A549 (cell line): ENCODE measurements at regions not wholly inside any gene's neighbourhood (a gene's known extent, or its start where the extent isn't known, plus 50 kb on each side); places are given as distances from the start of the nearest gene placed in this dataset.

ENCODE experiments used
- ATAC-seq, 2 experiments: fragments of 200-7000 bp in 1 of 2; fragments of >200 bp in 1 of 2; cut with Nextera tagmentation in 1 of 2; cut with Tn5 transposase in 1 of 2; 3 replicates each; pipeline versions ENCODE4 v1.8.0 to v1.9.1; 2018 to 2020; ENCODE audit warnings: mild to moderate bottlenecking in 1 of 2, moderate library complexity in 1 of 2
- CTCF ChIA-PET: fragments of 300-600 bp; sonication (Branson Sonifier 250); formaldehyde crosslinking; extraction: SDS; loops from one replicate; lab custom pipeline; 2021; ENCODE audit warnings: antibody characterized with exemption, inconsistent platforms; lab: Yijun Ruan, JAX
- POLR2A ChIA-PET: fragments of 350-600 bp; formaldehyde crosslinking; extraction: SDS; loops from one replicate; lab custom pipeline; 2021; ENCODE audit warnings: antibody characterized with exemption, inconsistent platforms; lab: Yijun Ruan, JAX
- DNase-seq, 2 experiments: peaks; one replicate each; pipeline versions ENCODE4 v3.0.0 to v3.0.0-alpha.2; 2011 to 2016; ENCODE audit warnings: low read depth in 1 of 2, low spot score in 1 of 2
- FAIRE-seq: peaks from 2 replicates; lab custom pipeline; 2011; peaks lifted over from hg19 to GRCh38; lab: Jason Lieb, UNC
- H3K27ac ChIP-seq, 2 experiments: fragments of >200 bp; sonication (Bioruptor Twin); formaldehyde crosslinking; 3 replicates each; pipeline ENCODE4 v1.5.1; 2016 to 2017
- H3K4me1 ChIP-seq: fragments of >200 bp; sonication (Bioruptor Twin); formaldehyde crosslinking; 3 replicates; pipeline ENCODE4 v1.6.1; 2016
- H3K4me2 ChIP-seq: fragments of >200 bp; sonication (Bioruptor Twin); formaldehyde crosslinking; 3 replicates; pipeline ENCODE4 v1.6.1; 2016
- H3K4me3 ChIP-seq: fragments of >200 bp; sonication (Bioruptor Twin); formaldehyde crosslinking; 3 replicates; pipeline ENCODE4 v1.5.1; 2016
- H3K9me3 ChIP-seq: fragments of >200 bp; sonication (Bioruptor Twin); formaldehyde crosslinking; 3 replicates; pipeline ENCODE4 v1.6.1; 2016
- BHLHE40 ChIP-seq: IDR thresholded peaks from 2 replicates; pipeline ENCODE4 v1.6.1; 2012; ENCODE audit warnings: low read depth, low read length, inconsistent platforms
- CBX2 ChIP-seq: fragments of 200-600 bp; sonication (generic); IDR thresholded peaks from 2 replicates; pipeline ENCODE4 v1.6.1; 2016; ENCODE audit warnings: low read depth, mild to moderate bottlenecking, borderline replicate concordance
- CBX8 ChIP-seq: fragments of 200-600 bp; sonication (generic); IDR thresholded peaks from 2 replicates; pipeline ENCODE4 v1.6.1; 2016
- CHD4 ChIP-seq: fragments of 200-600 bp; sonication (generic); IDR thresholded peaks from 2 replicates; pipeline ENCODE4 v1.6.1; 2016; ENCODE audit warnings: antibody characterized with exemption, mild to moderate bottlenecking, borderline replicate concordance
- E2F6 ChIP-seq: IDR thresholded peaks from 2 replicates; pipeline ENCODE4 v1.6.1; 2012; ENCODE audit warnings: low read depth, borderline replicate concordance
- EHF ChIP-seq: fragments of 250-450 bp; sonication (Bioruptor Pico); IDR thresholded peaks from 2 replicates; pipeline ENCODE4 v1.5.0; 2020; ENCODE audit warnings: mild to moderate bottlenecking
- EHMT2 ChIP-seq: fragments of 200-600 bp; sonication (generic); IDR thresholded peaks from 2 replicates; pipeline ENCODE4 v1.6.1; 2016; ENCODE audit warnings: antibody characterized with exemption, low read depth, mild to moderate bottlenecking, moderate library complexity
- FOSB ChIP-seq: fragments of 250-450 bp; sonication (Bioruptor Pico); IDR thresholded peaks from 2 replicates; pipeline ENCODE4 v1.5.0; 2020; ENCODE audit warnings: mild to moderate bottlenecking, moderate library complexity
- FOSL2 ChIP-seq, 2 experiments: fragments of 450-650 bp in 1 of 2; fragments of >200 bp in 1 of 2; sonication (Bioruptor Twin) in 1 of 2; formaldehyde crosslinking; IDR thresholded peaks; 2 replicates each; pipeline versions ENCODE4 v1.5.0 to v1.6.1; 2016 to 2020; ENCODE audit warnings: mild to moderate bottlenecking in 1 of 2, moderate library complexity in 1 of 2
- FOXS1 ChIP-seq: fragments of 250-450 bp; sonication (Bioruptor Pico); IDR thresholded peaks from 2 replicates; pipeline ENCODE4 v1.5.0; 2020; ENCODE audit warnings: mild to moderate bottlenecking, moderate library complexity
- GATA3 ChIP-seq: IDR thresholded peaks from 2 replicates; pipeline ENCODE4 v1.6.1; 2012; ENCODE audit warnings: borderline replicate concordance
- HDAC2 ChIP-seq: fragments of 200-600 bp; sonication (generic); IDR thresholded peaks from 2 replicates; pipeline ENCODE4 v1.6.1; 2016
- HMGXB4 ChIP-seq: fragments of 250-450 bp; sonication (Bioruptor Pico); IDR thresholded peaks from 2 replicates; pipeline ENCODE4 v1.5.0; 2021; ENCODE audit warnings: mild to moderate bottlenecking, moderate library complexity, borderline replicate concordance
- MAFK ChIP-seq: fragments of 450-650 bp; IDR thresholded peaks from 2 replicates; pipeline ENCODE4 v1.6.1; 2014; ENCODE audit not compliant: partially characterized antibody
- MAX ChIP-seq: IDR thresholded peaks from 2 replicates; pipeline ENCODE4 v1.6.1; 2012
- MYC ChIP-seq: IDR thresholded peaks from 2 replicates; pipeline ENCODE4 v1.6.1; 2012; ENCODE audit warnings: mild to moderate bottlenecking, inconsistent platforms, low read length, improper control_type of control experiment, borderline replicate concordance
- NPAS2 ChIP-seq: fragments of 250-450 bp; sonication (Bioruptor Pico); IDR thresholded peaks from 2 replicates; pipeline ENCODE4 v1.8.0; 2022; ENCODE audit warnings: mild to moderate bottlenecking, moderate library complexity, borderline replicate concordance
- POLR2A ChIP-seq: IDR thresholded peaks from 2 replicates; pipeline ENCODE4 v1.6.1; 2012; ENCODE audit warnings: mild to moderate bottlenecking, low read length
- POLR2AphosphoS2 ChIP-seq: conservative IDR thresholded peaks from 2 replicates; pipeline ENCODE4 v1.6.1; 2012; ENCODE audit warnings: low read length, improper control_type of control experiment, inconsistent platforms
- RARB ChIP-seq: fragments of 250-450 bp; sonication (Bioruptor Pico); IDR thresholded peaks from 2 replicates; pipeline ENCODE4 v1.8.0; 2021; ENCODE audit warnings: mild to moderate bottlenecking, moderate library complexity
- RCOR1 ChIP-seq: fragments of 150-350 bp; IDR thresholded peaks from 2 replicates; pipeline ENCODE4 v1.6.1; 2014; ENCODE audit warnings: antibody characterized with exemption, low read length, low read depth
- RNF2 ChIP-seq: fragments of 200-600 bp; sonication (generic); IDR thresholded peaks from 2 replicates; pipeline ENCODE4 v1.6.1; 2016; ENCODE audit warnings: low read depth, mild to moderate bottlenecking, antibody characterized with exemption, moderate library complexity, borderline replicate concordance
- USF2 ChIP-seq: fragments of 450-650 bp; IDR thresholded peaks from 2 replicates; pipeline ENCODE4 v1.6.1; 2014; ENCODE audit warnings: antibody characterized with exemption
- ZC3H11A ChIP-seq: fragments of 450-650 bp; IDR thresholded peaks from 2 replicates; pipeline ENCODE4 v1.6.1; 2014; ENCODE audit warnings: antibody characterized with exemption, mild to moderate bottlenecking
- ZSCAN20 ChIP-seq: fragments of 250-450 bp; sonication (Bioruptor Pico); IDR thresholded peaks from 2 replicates; pipeline ENCODE4 v1.8.0; 2022; ENCODE audit warnings: mild to moderate bottlenecking, moderate library complexity
- WGBS: methylation state at CpG from one replicate; pipeline ENCODE4 v1.1.6; 2017; ENCODE audit errors: missing lambda C conversion rate; 5-methylcytosine and 5-hydroxymethylcytosine counted together
- TF ChIP-seq, protein P1 (sequence below): fragments of >200 bp; sonication (Bioruptor Twin); formaldehyde crosslinking; IDR thresholded peaks from 3 replicates; pipeline ENCODE4 v1.5.1; 2016

GRCh38 chr15:97836003-97836402 lies 124.5 kb upstream of the ARRDC4 start (continued):
- TF ChIP-seq MYC, result no peak

DNA sequence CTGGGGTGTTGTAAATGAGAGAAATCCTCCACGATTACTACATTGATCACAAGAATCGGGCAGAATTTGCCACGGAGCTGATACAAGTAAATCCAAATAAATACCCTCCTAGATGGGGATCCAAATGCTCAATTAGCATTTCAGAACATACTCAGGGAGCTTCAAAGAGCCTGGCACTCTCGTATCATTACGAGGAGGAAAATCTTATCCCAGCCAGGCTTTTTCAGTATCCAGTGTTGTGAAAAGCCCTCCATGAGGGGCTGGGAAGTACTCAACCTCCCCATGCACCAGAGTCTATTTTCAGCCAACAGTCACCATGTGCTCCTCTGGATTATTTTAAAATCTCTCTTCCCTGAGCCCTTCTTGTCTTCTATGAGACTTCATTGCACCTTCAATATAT lies 122.6 kb upstream of the ARRDC4 start:
- DNase-seq (no peak), ATAC-seq (no peak), FAIRE-seq (no peak)
- 19% methylated on average over 5 of the region's 5 CpGs for WGBS
- no peak overlapping the region for H3K27ac ChIP-seq
- no peak overlapping the region for H3K4me3 ChIP-seq
- no peak for TF ChIP-seq HDAC2
- TF ChIP-seq RARB (CRISPR knock-in tag), result no peak
- TF ChIP-seq RNF2, result no peak
- no peak for TF ChIP-seq CBX8
- no peak for TF ChIP-seq USF2
- no peak for TF ChIP-seq EHMT2
- no peak for TF ChIP-seq EHF
- TF ChIP-seq MAFK, result no peak
- TF ChIP-seq BHLHE40, result no peak
- TF ChIP-seq RCOR1, result no peak
- no peak for TF ChIP-seq ZSCAN20 (CRISPR knock-in tag)
- TF ChIP-seq CHD4, result no peak
- TF ChIP-seq POLR2A, result no peak
- TF ChIP-seq MAX, result no peak
- TF ChIP-seq FOSL2 (IDR thresholded peaks at IDR 0.05), result no peak
- TF ChIP-seq FOSL2 (CRISPR knock-in tag; IDR thresholded peaks at IDR 0.05), result no peak
- no peak for TF ChIP-seq E2F6
- no peak for TF ChIP-seq GATA3
- no peak for TF ChIP-seq CBX2
- no peak for TF ChIP-seq NPAS2
- no peak overlapping the region for H3K4me2 ChIP-seq
- ChIA-PET CTCF (no interaction called here), POLR2A (no interaction called here)
- no peaks in the 10 kb centered on the region for H3K9me3 ChIP-seq
- no peaks in the 10 kb centered on the region for H3K4me1 ChIP-seq

DNA sequence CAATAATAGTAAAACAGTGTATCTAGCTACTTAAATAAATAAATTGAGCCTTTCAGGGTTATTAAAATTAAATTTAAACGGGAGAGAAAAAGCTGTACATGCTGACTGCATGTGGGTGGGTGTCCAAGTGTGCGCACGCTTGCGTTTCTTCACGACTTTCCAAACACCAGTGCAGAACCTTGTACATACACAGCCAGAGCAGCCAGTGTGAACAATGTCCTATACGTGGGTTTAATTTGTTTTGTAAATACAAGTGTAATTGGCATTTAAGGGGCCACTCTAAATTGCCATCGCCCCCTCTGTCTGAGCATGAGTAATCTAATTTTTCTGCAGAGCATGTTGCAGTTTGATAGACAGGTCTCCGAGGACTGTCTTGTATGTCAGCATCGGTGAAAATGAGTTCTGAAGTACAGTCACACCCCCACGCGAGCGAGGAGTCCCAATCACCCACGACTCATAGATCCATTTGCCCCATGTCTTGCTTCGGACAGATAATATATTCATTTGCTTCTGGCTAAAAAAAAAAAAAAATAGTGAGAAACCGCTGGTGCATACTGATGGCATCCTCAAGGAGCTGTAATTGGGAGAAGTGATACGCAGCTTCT lies 121.8 kb upstream of the ARRDC4 start:
- H3K4me3 ChIP-seq, result no peak overlapping the region
- no peak for ATAC-seq
- ChIA-PET POLR2A (no interaction called here), CTCF (no interaction called here)
- no peak for DNase-seq
- WGBS, result 37% methylated on average over 16 of the region's 16 CpGs
- H3K4me2 ChIP-seq, result no peak overlapping the region
- no peak overlapping the region for H3K27ac ChIP-seq
- H3K4me1 ChIP-seq, result no peaks in the 10 kb centered on the region
- FAIRE-seq, result no peak
- no peak for TF ChIP-seq HMGXB4 (CRISPR knock-in tag)
- TF ChIP-seq MAFK, result no peak
- TF ChIP-seq EHMT2, result no peak
- TF ChIP-seq FOXS1, result no peak
- TF ChIP-seq FOSB (CRISPR knock-in tag), result no peak
- TF ChIP-seq POLR2AphosphoS2, result no peak
- TF ChIP-seq RNF2, result no peak
- no peak for TF ChIP-seq ZSCAN20 (CRISPR knock-in tag)
- TF ChIP-seq ZC3H11A, result no peak
- TF ChIP-seq, protein P1, sequence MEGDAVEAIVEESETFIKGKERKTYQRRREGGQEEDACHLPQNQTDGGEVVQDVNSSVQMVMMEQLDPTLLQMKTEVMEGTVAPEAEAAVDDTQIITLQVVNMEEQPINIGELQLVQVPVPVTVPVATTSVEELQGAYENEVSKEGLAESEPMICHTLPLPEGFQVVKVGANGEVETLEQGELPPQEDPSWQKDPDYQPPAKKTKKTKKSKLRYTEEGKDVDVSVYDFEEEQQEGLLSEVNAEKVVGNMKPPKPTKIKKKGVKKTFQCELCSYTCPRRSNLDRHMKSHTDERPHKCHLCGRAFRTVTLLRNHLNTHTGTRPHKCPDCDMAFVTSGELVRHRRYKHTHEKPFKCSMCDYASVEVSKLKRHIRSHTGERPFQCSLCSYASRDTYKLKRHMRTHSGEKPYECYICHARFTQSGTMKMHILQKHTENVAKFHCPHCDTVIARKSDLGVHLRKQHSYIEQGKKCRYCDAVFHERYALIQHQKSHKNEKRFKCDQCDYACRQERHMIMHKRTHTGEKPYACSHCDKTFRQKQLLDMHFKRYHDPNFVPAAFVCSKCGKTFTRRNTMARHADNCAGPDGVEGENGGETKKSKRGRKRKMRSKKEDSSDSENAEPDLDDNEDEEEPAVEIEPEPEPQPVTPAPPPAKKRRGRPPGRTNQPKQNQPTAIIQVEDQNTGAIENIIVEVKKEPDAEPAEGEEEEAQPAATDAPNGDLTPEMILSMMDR, result no peak
- TF ChIP-seq FOSL2 (IDR thresholded peaks at IDR 0.05), result no peak
- TF ChIP-seq FOSL2 (CRISPR knock-in tag; IDR thresholded peaks at IDR 0.05), result no peak
- no peak for TF ChIP-seq EHF
- H3K9me3 ChIP-seq, result no peaks in the 10 kb centered on the region
